HG03139 (cell line): ENCODE measurements at regions not wholly inside any gene's neighbourhood (a gene's known extent, or its start where the extent isn't known, plus 50 kb on each side); places are given as distances from the start of the nearest gene placed in this dataset.
"Not testable (repeated sequence)": the region's sequence is repeated elsewhere in the genome, so short reads cannot be mapped to it uniquely, and the experiment has no call there.

Source experiments
- ATAC-seq: cut with Tn5 transposase; IDR thresholded peaks from one replicate; pipeline ENCODE4 v1.9.1; 2021; ENCODE audit not compliant: unreplicated experiment

- no peak for ATAC-seq
Measured at GRCh38 chr1:90314533-90314932, 319.6 kb downstream of the ZNF326 start.

- ATAC-seq, result no peak
Measured at GRCh38 chr1:90313778-90314177, 318.9 kb downstream of the ZNF326 start.

DNA sequence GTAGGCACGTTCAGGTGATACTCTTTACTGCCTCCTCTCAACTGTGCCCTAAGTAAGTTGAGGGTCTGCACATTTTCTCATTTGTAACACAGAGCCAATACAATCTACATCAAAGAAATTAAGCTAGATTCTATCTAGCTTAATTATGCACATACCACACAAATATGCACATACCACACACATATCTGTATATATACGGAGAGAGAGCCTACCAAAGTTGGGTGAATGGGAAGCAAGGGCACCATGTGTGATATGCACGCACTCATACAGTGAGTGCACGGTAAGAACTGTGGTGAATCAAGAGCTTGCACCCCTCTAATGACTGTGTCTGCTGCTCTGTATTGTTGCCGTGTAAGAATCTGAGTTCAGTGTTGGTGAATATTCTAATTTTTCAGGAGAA, 314.9 kb downstream of the ZNF326 start:
- ATAC-seq, result no peak

DNA sequence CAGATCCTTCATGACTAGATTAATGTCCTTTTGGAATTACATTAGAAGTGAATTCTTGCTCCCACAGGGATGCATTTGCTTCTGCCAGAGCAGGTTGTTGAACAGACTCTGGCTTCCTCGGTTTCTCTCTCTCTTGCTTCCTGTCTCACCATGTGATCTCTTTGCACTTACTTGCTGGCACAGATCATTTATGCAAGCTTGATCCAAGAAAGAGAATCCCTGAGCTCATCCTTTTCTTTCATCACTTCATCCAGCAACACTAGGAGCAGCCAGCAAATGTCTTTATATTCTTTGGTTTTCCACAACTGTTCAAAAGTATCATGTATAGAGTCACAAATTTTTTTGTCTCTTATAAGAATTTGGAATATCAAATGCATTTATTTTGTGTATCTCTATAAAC, 313.5 kb downstream of the ZNF326 start:
- no peak for ATAC-seq

- no peak for ATAC-seq
Measured at GRCh38 chr1:90305577-90305976, 310.7 kb downstream of the ZNF326 start.

DNA sequence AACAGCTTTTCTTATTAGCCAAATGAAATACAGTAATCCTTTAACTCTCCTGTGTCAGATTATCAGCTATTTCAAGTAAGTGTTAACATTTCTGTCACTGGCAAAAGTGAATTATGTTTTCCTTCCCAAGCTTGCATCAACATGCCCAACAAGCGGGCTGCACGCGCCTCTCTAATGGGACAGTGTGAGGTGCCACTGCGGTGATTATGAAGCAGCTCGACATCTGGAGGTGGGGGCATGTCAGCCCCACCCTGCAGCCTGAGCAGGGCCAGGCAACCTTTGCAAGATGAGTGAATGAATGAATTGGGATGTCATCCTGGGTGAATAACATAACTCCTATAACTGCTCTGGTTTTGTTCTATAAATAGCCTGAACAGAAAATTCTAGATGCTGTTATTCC, 301.4 kb downstream of the ZNF326 start:
- no peak for ATAC-seq

- no peak for ATAC-seq
Measured at GRCh38 chr1:90295534-90295933, 300.6 kb downstream of the ZNF326 start.

GRCh38 chr1:90291431-90292216, 296.7 kb downstream of the ZNF326 start:
- ATAC-seq, result no peak

DNA sequence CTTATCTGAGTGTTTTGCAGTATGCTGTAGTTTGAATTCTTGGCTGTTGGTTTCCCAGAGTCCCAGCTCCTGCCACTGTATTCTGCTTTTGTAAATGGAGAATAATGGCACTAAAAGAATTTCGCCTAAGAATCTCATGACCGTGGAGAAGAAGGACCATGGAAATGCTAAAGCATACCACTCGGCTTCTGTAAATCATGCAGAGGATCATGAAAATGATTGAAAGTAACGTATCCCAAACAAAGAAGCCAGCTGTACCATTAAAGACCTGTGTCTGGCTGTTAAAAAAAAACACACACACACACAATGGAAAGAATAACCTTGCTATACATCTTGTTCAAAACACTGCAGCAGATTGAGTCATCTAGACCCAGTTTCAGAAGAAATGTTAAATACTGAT, 287.9 kb downstream of the ZNF326 start:
- ATAC-seq, result no peak

DNA sequence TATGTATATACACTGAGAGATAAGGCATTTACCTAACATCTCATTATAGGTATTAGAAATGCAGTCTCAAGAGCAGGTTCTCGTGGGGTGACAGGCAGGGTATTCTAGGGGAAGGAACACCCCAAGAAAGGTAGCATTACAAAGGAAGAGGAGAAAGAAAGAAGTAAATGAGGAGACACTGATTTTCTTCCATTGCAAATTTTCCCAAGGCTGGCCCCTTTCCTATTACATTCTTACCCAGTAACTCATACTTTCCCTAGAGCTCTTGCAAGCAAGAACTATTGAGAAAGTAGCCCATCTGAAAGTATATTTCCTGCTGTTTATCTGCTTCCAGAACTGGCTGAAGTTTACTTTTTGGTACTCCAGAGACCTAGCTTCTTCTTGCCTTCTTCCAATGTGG, 287.0 kb downstream of the ZNF326 start:
- ATAC-seq, result not testable (repeated sequence)

- ATAC-seq, result no peak
Measured at GRCh38 chr1:90277270-90277669, 282.4 kb downstream of the ZNF326 start.

DNA sequence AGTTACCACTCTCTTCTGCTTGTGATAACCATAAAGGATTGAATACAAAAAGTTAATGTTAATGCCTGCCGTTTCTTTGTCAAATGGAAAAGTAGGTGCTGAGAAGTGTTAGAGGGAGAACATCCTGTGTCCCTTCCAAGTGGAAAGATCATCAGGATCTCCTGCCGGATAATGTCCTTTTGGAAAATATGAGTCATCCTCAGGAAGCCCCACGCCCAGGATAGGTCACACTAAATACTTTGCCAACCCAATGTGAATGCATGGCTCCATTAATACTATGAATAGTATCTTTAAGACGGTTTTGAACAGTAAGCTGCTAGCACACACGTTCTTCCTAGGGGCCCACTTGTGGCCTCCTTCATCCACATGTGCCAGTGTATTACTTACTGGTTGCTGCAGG, 279.5 kb downstream of the ZNF326 start:
- ATAC-seq, result no peak

GRCh38 chr1:90273241-90273774, 278.4 kb downstream of the ZNF326 start:
- no peak for ATAC-seq

GRCh38 chr1:90262791-90263190, 267.9 kb downstream of the ZNF326 start:
- no peak for ATAC-seq

- no peak for ATAC-seq
Measured at GRCh38 chr1:90262286-90262685, 267.4 kb downstream of the ZNF326 start.

GRCh38 chr1:90246069-90246468, 251.2 kb downstream of the ZNF326 start:
- ATAC-seq, result no peak

- ATAC-seq, result no peak
Measured at GRCh38 chr1:90236493-90236892, 241.6 kb downstream of the ZNF326 start.

DNA sequence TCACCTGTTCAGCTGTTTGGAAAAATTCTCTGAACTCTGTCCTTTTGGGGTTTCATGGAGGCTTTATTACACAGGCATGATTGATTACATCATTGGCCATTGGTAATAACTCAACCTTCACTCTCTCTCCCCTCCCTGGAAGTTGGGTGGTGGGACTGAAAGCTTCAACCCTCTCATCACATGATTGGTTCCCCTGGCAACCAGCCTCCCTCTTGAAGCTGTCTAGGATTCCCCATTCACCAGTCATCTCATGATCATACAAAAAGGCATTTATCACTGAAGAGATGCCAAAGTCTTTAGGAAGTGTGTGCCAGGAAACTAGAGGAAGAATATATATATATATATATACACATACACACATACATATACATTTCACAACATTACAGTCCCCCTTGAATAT, 228.5 kb downstream of the ZNF326 start:
- no peak for ATAC-seq

DNA sequence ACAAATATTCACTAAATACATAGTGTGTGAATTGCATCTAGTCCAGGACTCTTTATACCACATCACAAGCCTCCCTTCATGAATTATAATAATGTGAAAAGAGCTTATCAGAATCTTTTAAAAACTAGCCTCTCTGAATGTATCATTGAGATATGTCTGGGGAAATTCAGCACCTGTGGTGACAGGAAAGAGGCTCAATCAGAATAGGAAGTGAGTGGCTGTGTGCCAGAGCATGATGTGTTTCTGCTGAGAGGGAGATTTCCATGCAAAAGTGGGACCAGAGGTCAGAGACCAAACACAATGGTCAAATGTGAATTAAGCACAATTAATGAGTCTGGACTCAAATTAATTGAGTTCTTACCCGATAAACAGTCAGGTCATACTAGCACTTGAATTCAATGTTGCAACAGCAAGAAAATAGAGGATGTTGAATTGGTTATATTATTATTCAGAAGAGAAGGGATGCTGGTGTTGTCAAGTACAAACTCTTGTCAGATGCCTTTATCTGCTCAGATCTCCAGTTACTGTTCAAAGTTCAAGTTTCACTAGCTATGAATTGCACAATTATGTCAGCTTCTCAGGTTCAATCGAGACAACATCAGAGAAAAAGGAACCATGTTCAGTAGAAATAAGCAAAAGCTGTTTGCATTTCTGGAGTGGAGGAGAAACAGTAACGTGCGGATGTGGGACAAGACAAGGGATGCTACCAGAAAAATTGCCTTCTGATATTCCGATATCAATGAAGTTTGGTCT, 226.2 kb downstream of the ZNF326 start:
- no peak for ATAC-seq

DNA sequence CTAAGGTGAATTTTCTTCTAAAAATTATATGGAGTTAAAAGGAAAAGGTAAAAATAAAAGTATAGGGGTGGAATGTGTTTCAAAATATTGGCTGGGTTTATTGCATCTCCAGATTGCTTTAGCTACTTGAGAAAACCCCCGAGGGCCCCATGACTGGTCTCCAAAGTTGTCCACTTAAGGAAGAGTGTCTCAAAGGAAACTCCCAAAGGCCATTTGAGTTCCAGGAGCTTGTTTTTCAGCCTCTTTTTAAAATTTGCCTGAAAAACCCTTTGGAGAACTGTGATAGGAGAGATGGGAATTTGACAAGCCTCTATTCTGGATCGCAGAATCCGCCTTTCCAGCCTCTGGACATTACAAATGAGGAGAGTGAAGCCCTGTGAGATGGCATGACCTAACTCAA, 225.6 kb downstream of the ZNF326 start:
- ATAC-seq, result no peak

DNA sequence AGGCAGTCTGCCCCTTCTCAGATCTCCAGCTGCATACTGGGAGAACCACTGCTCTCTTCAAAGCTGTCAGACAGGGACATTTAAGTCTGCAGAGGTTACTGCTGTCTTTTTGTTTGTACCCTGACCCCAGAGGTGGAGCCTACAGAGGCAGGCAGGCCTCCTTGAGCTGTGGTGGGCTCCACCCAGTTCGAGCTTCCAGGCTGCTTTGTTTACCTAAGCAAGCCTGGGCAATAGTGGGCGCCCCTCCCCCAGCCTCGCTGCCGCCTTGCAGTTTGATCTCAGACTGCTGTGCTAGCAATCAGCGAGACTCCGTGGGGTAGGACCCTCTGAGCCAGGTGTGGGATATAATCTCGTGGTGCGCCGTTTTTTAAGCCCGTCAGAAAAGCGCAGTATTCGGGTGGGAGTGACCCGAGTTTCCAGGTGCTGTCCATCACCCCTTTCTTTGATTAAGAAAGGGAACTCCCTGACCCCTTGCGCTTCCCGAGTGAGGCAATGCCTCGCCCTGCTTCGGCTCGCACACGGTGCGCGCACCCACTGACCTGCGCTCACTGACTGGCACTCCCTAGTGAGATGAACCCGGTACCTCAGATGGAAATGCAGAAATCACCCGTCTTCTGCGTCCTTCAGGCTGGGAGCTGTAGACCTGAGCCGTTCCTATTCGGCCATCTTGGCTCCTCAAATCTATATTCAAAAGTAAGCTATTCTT, 224.4 kb downstream of the ZNF326 start:
- not testable (repeated sequence) for ATAC-seq
